Fibroblast of lung (primary cell): ENCODE measurements at regions not wholly inside any gene's neighbourhood (a gene's known extent, or its start where the extent isn't known, plus 50 kb on each side); places are given as distances from the start of the nearest gene placed in this dataset.

Experiments used
- CTCF ChIP-seq, 2 donors: IDR thresholded peaks in 1 of 2; conservative IDR thresholded peaks in 1 of 2; 1 replicate in 1 of 2; 2 replicates in 1 of 2; pipeline ENCODE4 v1.5.1; 2011 to 2012; ENCODE audit warnings: low read length in 2 of 2, control low read depth in 1 of 2, inconsistent platforms in 1 of 2, low read depth in 1 of 2, mild to moderate bottlenecking in 1 of 2
- EZH2 ChIP-seq: IDR thresholded peaks from 2 replicates; pipeline ENCODE4 v1.5.1; 2012; ENCODE audit warnings: low read length, control low read depth, mild to moderate bottlenecking; ENCODE audit errors: missing control alignments

GRCh38 chr1:229988534-229988933 lies 78.5 kb upstream of the GALNT2 start:
- TF ChIP-seq CTCF (conservative IDR thresholded peaks at IDR 0.05 in 1 of 2, IDR thresholded peaks at IDR 0.05 in 1 of 2; ENCODE audit: low read depth in 1 of 2, low read length in 2 of 2) (no peak), EZH2 (no peak)
